HEK293 (cell line): ENCODE measurements at regions not wholly inside any gene's neighbourhood (a gene's known extent, or its start where the extent isn't known, plus 50 kb on each side); places are given as distances from the start of the nearest gene placed in this dataset.

Experiments
- CTCF ChIA-PET: fragments of 350-600 bp; formaldehyde crosslinking; extraction: SDS; loops from one replicate; lab custom pipeline; 2021; ENCODE audit warnings: antibody characterized with exemption; lab: Yijun Ruan, JAX
- POLR2A ChIA-PET: fragments of 300-600 bp; formaldehyde crosslinking; extraction: SDS; loops from one replicate; lab custom pipeline; 2020; ENCODE audit warnings: antibody characterized with exemption, inconsistent platforms; lab: Yijun Ruan, JAX
- H3K27ac ChIP-seq: fragments of 200-500 bp; sonication (Bioruptor generic); 2 replicates; pipeline ENCODE4 v1.5.1; 2014; ENCODE audit warnings: low read depth, low read length, control low read depth, inconsistent platforms; ENCODE audit errors: extremely low read depth
- H3K36me3 ChIP-seq, 2 experiments: fragments of 200-500 bp in 1 of 2; sonication (Bioruptor generic) in 1 of 2; 1 replicate in 1 of 2; 2 replicates in 1 of 2; pipeline ENCODE4 v1.5.1; 2014 to 2017; ENCODE audit warnings: inconsistent platforms in 2 of 2, low read length in 2 of 2; ENCODE audit not compliant: control insufficient read depth in 2 of 2, insufficient read depth in 1 of 2
- H3K4me1 ChIP-seq: fragments of 200-500 bp; sonication (Bioruptor generic); 2 replicates; pipeline ENCODE4 v1.5.1; 2014; ENCODE audit warnings: mild to moderate bottlenecking, low read length, inconsistent platforms; ENCODE audit not compliant: control insufficient read depth, insufficient read depth
- H3K4me3 ChIP-seq: 2 replicates; pipeline ENCODE4 v1.5.1; 2011; ENCODE audit warnings: low read depth, mild to moderate bottlenecking, control low read depth, low read length, moderate library complexity
- H3K9me3 ChIP-seq: fragments of 200-500 bp; sonication (Bioruptor generic); 2 replicates; pipeline ENCODE4 v1.5.1; 2014; ENCODE audit warnings: low read depth, low read length, inconsistent platforms; ENCODE audit not compliant: control insufficient read depth, insufficient read depth
- KLF7 ChIP-seq: fragments of 450-650 bp; formaldehyde crosslinking; IDR thresholded peaks from 2 replicates; pipeline ENCODE4 v1.5.1; 2016; ENCODE audit warnings: missing biosample characterization, missing genetic modification characterization, borderline replicate concordance
- ZNF146 ChIP-seq: fragments of 450-650 bp; formaldehyde crosslinking; IDR thresholded peaks from 2 replicates; pipeline ENCODE4 v1.5.1; 2016; ENCODE audit warnings: missing biosample characterization, missing genetic modification characterization
- ZNF311 ChIP-seq: fragments of 450-650 bp; formaldehyde crosslinking; IDR thresholded peaks from 2 replicates; pipeline ENCODE4 v1.5.1; 2017; ENCODE audit warnings: missing biosample characterization, missing genetic modification characterization, borderline replicate concordance
- ZNF530 ChIP-seq: fragments of 450-650 bp; formaldehyde crosslinking; IDR thresholded peaks from 2 replicates; pipeline ENCODE4 v1.5.1; 2016; ENCODE audit warnings: low read depth, missing biosample characterization, missing genetic modification characterization
- TF ChIP-seq, protein P1 (sequence below): fragments of 450-650 bp; formaldehyde crosslinking; IDR thresholded peaks from 2 replicates; pipeline ENCODE4 v1.5.1; 2016; ENCODE audit warnings: missing biosample characterization, missing genetic modification characterization

DNA sequence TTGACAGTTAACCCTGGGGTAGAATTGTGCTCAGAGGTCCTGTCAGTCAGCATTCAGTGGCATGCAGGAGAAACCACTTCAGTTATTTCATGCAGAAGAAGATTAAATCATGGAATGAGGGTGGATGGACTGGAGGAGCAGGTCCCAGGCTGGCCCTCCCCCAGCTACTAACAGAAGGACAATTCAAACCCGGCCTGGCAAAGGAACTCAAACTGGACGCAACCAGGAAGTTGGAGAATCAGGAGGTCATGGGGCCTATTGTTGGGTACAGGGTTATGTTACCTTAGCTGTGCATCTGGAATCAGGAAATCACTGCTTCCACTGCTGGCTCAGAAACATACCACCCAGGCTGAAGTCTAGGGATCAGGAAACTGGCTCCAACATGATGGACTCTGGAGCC is 121.4 kb downstream of the GPAT3 start:
- H3K9me3 ChIP-seq, result no peaks in the 10 kb centered on the region
- TF ChIP-seq, protein P1, sequence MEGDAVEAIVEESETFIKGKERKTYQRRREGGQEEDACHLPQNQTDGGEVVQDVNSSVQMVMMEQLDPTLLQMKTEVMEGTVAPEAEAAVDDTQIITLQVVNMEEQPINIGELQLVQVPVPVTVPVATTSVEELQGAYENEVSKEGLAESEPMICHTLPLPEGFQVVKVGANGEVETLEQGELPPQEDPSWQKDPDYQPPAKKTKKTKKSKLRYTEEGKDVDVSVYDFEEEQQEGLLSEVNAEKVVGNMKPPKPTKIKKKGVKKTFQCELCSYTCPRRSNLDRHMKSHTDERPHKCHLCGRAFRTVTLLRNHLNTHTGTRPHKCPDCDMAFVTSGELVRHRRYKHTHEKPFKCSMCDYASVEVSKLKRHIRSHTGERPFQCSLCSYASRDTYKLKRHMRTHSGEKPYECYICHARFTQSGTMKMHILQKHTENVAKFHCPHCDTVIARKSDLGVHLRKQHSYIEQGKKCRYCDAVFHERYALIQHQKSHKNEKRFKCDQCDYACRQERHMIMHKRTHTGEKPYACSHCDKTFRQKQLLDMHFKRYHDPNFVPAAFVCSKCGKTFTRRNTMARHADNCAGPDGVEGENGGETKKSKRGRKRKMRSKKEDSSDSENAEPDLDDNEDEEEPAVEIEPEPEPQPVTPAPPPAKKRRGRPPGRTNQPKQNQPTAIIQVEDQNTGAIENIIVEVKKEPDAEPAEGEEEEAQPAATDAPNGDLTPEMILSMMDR, result no peak
- TF ChIP-seq KLF7 (tag by site-specific recombination), result no peak
- TF ChIP-seq ZNF530 (tag by site-specific recombination), result no peak
- no peak for TF ChIP-seq ZNF311 (tag by site-specific recombination)
- no peak for TF ChIP-seq ZNF146 (tag by site-specific recombination)
- TF ChIP-seq, all 188 proteins: peak for 0
- H3K36me3 ChIP-seq, result no peaks in the 10 kb centered on the region
- H3K4me1 ChIP-seq, result no peaks in the 10 kb centered on the region
- no peak overlapping the region for H3K4me3 ChIP-seq
- CTCF ChIA-PET, result no interaction called here
- POLR2A ChIA-PET, result no interaction called here
- no peak overlapping the region for H3K27ac ChIP-seq
